Progenitor cell of endocrine pancreas (in vitro differentiated cells): ENCODE measurements at regions not wholly inside any gene's neighbourhood (a gene's known extent, or its start where the extent isn't known, plus 50 kb on each side); places are given as distances from the start of the nearest gene placed in this dataset.

ENCODE experiments used
- DNase-seq: peaks from one replicate; pipeline ENCODE4 v3.0.0; 2021; ENCODE audit warnings: low spot score; ENCODE audit not compliant: unreplicated experiment
- H3K27ac Mint-ChIP-seq: 2 replicates; pipeline ENCODE4 v1.8.0; 2021; ENCODE audit warnings: mild to moderate bottlenecking, moderate library complexity, mixed read lengths
- H3K27me3 Mint-ChIP-seq: 2 replicates; pipeline ENCODE4 v1.8.0; 2021; ENCODE audit warnings: mixed read lengths
- H3K36me3 Mint-ChIP-seq: 2 replicates; pipeline ENCODE4 v1.8.0; 2022; ENCODE audit warnings: mixed read lengths; ENCODE audit not compliant: insufficient read depth
- H3K4me1 Mint-ChIP-seq: 2 replicates; pipeline ENCODE4 v1.8.0; 2021; ENCODE audit warnings: low read depth, mixed read lengths
- H3K4me3 Mint-ChIP-seq: 2 replicates; pipeline ENCODE4 v1.8.0; 2021; ENCODE audit warnings: low read depth, mild to moderate bottlenecking, moderate library complexity, mixed read lengths
- H3K9me3 Mint-ChIP-seq: 2 replicates; pipeline ENCODE4 v1.8.0; 2021; ENCODE audit warnings: low read depth, mixed read lengths
- TF ChIP-seq, protein P1 (sequence below): fragments of 200-600 bp; sonication (generic); IDR thresholded peaks from one replicate; pipeline ENCODE4 v1.5.0; 2021; ENCODE audit warnings: antibody characterized with exemption, mild to moderate bottlenecking; ENCODE audit not compliant: unreplicated experiment

DNA sequence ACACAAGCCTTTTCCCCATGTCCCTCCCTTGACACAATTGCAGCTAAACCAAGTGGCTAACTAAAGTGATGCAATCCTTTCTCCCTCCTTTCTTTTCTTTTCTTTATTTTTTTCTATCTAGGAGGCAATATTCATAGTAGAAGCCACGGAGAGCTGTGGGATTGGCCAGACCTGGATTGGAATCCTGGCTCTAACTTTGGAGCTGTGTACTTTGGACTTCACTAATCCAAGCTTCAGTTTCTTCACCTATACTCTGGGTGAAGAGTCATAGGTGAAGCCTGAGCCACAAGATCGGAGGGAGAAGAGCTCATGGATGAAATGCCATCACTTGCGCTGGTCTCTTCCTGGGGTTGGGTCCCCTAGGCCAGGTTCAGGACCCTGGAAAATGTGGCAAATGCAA is 177.2 kb downstream of the IRX5 start:
- Mint-ChIP-seq H3K4me3 (no peak overlapping the region), H3K9me3 (no peaks in the 10 kb centered on the region), H3K27me3 (peaks cover 68% of the 10 kb centered on the region), H3K4me1 (peaks cover 2% of the 10 kb centered on the region), H3K36me3 (no peaks in the 10 kb centered on the region), H3K27ac (no peak overlapping the region)
- TF ChIP-seq, protein P1, sequence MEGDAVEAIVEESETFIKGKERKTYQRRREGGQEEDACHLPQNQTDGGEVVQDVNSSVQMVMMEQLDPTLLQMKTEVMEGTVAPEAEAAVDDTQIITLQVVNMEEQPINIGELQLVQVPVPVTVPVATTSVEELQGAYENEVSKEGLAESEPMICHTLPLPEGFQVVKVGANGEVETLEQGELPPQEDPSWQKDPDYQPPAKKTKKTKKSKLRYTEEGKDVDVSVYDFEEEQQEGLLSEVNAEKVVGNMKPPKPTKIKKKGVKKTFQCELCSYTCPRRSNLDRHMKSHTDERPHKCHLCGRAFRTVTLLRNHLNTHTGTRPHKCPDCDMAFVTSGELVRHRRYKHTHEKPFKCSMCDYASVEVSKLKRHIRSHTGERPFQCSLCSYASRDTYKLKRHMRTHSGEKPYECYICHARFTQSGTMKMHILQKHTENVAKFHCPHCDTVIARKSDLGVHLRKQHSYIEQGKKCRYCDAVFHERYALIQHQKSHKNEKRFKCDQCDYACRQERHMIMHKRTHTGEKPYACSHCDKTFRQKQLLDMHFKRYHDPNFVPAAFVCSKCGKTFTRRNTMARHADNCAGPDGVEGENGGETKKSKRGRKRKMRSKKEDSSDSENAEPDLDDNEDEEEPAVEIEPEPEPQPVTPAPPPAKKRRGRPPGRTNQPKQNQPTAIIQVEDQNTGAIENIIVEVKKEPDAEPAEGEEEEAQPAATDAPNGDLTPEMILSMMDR: no peak
- DNase-seq: no peak

DNA sequence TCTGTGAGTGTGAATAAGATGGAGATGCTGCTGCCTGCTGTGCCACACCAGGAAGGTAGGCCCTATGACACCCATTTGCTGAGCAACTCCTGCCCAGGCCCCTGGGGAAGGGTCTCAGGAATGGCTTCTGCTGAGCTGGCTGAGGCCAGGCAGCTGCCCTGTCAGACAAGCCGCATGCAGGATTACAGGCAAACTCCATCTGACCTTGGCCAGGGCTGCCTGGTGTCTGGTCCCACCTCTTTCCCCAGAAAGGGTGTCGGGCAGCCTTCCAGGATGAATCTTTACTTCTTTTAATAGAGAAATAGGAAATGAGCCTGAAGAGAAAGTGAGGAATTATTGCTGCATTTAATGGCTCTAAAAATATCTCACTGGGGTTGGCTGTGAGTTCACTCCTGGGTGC is 182.5 kb downstream of the IRX5 start:
- peaks cover 68% of the 10 kb centered on the region for H3K27me3 Mint-ChIP-seq
- DNase-seq: no peak
- TF ChIP-seq, protein P1: no peak
- H3K27ac Mint-ChIP-seq: no peak overlapping the region
- H3K9me3 Mint-ChIP-seq: no peaks in the 10 kb centered on the region
- no peaks in the 10 kb centered on the region for H3K36me3 Mint-ChIP-seq
- no peaks in the 10 kb centered on the region for H3K4me1 Mint-ChIP-seq
- H3K4me3 Mint-ChIP-seq: no peak overlapping the region

DNA sequence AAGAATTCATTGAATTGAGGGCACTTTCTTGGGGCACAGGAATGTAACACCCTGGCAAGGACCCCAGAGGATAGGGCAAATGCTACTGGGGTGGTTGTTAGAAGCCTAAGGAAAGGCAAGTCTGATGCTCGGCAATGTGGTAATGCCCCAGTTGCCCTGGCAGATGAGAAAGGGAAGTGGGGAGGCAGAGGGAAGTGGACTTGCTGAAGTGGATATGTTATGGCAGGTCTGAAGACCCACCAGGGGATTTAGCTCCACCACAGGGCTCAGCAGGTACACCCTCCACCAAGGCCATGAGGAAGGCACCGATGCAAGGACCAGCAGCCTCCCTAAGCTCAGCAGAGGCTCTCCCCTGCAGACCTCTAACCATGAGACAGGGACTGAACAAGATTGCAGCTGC is 184.8 kb downstream of the IRX5 start:
- peaks cover 60% of the 10 kb centered on the region for H3K27me3 Mint-ChIP-seq
- H3K4me1 Mint-ChIP-seq: no peaks in the 10 kb centered on the region
- no peak overlapping the region for H3K4me3 Mint-ChIP-seq
- no peak overlapping the region for H3K27ac Mint-ChIP-seq
- no peaks in the 10 kb centered on the region for H3K9me3 Mint-ChIP-seq
- TF ChIP-seq, protein P1: no peak
- no peak for DNase-seq
- no peaks in the 10 kb centered on the region for H3K36me3 Mint-ChIP-seq

DNA sequence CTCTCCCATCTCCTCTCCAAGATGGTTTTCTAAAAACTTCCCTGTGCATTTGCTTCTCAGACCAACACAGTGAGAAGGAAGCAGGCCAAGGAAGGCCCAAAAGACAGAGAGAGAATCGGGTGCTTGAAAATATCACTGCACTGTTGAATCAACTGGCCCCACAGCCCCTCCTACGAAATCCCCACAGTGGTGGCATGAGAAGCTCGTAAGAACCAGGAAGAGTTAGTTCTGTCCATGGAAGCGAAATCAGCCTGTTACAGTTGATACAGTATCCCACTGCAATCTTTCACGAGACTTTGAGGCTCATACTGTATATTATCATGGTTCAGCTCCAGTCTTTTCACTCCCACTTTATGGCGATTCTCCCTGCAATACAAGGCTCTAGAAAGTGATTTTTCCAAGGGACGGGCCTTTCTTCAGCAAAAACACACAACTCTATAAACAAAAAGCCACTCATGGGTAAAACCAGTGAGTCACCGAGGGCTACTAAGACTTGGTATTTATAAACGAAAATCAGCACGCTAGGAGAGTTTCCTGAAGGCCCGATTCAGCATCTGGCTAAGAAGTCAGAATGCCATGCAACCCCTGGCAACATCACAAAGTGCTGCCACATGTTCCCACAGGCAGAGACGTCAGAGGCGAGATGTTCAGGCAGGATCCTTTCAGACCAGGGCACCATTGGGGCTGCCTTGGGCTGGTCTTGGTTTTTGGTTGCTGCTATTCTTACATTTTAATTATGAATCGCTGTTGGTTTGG is 185.7 kb downstream of the IRX5 start:
- TF ChIP-seq, protein P1: no peak
- no peak for DNase-seq
- no peaks in the 10 kb centered on the region for H3K4me1 Mint-ChIP-seq
- no peaks in the 10 kb centered on the region for H3K36me3 Mint-ChIP-seq
- peaks cover 60% of the 10 kb centered on the region for H3K27me3 Mint-ChIP-seq
- H3K4me3 Mint-ChIP-seq: no peak overlapping the region
- no peaks in the 10 kb centered on the region for H3K9me3 Mint-ChIP-seq
- no peak overlapping the region for H3K27ac Mint-ChIP-seq

DNA sequence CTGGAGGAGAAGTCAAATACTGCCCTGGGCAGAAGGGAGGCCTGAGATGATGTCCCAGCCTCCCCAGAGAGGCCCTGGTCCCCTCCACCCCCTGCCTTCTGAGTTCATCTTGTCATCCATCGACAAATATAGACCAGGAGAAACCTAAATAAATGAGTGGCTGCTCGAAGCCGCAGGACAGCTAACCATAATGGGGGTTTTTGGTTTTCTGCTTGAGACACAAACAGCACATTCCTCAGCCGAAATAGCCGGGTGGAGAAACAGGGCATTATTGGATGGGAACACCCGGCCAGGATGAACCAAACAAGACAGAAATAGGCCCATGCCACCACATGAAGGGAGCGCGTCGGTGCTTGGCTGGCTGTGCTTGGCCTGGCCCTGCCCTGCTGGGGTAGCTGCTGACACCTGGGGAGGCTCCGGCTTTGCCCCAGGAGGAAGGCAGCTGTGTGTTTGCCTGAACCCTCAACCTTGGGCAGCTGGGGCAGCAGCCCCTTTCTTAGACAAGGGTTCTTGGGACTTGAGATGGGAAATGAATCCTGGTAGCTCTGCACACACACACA is 188.1 kb downstream of the IRX5 start:
- DNase-seq: no peak
- no peak overlapping the region for H3K4me3 Mint-ChIP-seq
- TF ChIP-seq, protein P1: no peak
- H3K27ac Mint-ChIP-seq: no peak overlapping the region
- peaks cover 51% of the 10 kb centered on the region for H3K27me3 Mint-ChIP-seq
- no peaks in the 10 kb centered on the region for H3K9me3 Mint-ChIP-seq
- H3K36me3 Mint-ChIP-seq: no peaks in the 10 kb centered on the region
- H3K4me1 Mint-ChIP-seq: no peaks in the 10 kb centered on the region
